ENCODE measurements at regions not wholly inside any gene's neighbourhood (a gene's known extent, or its start where the extent isn't known, plus 50 kb on each side); places are given as distances from the start of the nearest gene placed in this dataset.

DNA sequence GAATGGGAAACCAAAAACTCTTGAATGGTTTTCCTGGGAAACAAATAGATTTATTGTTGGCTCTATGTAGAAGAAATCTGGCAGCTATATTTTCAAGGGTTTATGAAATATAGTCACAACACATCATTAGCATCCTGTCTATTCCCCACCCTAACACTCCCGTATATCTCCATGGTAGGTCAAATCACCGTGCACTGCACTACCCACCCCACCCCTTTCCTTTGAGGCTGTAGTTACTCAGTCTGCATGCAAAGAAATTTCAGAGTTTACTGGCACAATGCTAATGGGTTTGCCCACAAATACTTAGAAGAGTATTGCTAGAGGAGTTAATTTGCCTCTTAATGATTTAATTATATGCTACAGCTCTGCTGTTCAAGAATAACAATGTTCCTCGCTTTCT, 329.1 kb upstream of the TSHZ2 start:
- H3K36me3 Mint-ChIP-seq (ENCODE audit: low read depth): no peaks in the 10 kb centered on the region
- no peak overlapping the region for H3K27ac Mint-ChIP-seq (ENCODE audit: unreplicated experiment)
- no peak for DNase-seq (ENCODE audit: low read depth, low spot score)
- no peaks in the 10 kb centered on the region for H3K27me3 Mint-ChIP-seq (ENCODE audit: low read depth)
- H3K4me1 Mint-ChIP-seq: no peaks in the 10 kb centered on the region
- H3K9me3 Mint-ChIP-seq: peaks cover 4% of the 10 kb centered on the region
- TF ChIP-seq, protein P1, sequence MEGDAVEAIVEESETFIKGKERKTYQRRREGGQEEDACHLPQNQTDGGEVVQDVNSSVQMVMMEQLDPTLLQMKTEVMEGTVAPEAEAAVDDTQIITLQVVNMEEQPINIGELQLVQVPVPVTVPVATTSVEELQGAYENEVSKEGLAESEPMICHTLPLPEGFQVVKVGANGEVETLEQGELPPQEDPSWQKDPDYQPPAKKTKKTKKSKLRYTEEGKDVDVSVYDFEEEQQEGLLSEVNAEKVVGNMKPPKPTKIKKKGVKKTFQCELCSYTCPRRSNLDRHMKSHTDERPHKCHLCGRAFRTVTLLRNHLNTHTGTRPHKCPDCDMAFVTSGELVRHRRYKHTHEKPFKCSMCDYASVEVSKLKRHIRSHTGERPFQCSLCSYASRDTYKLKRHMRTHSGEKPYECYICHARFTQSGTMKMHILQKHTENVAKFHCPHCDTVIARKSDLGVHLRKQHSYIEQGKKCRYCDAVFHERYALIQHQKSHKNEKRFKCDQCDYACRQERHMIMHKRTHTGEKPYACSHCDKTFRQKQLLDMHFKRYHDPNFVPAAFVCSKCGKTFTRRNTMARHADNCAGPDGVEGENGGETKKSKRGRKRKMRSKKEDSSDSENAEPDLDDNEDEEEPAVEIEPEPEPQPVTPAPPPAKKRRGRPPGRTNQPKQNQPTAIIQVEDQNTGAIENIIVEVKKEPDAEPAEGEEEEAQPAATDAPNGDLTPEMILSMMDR (conservative IDR thresholded peaks at IDR 0.05): no peak
- H3K4me3 Mint-ChIP-seq: no peak overlapping the region

DNA sequence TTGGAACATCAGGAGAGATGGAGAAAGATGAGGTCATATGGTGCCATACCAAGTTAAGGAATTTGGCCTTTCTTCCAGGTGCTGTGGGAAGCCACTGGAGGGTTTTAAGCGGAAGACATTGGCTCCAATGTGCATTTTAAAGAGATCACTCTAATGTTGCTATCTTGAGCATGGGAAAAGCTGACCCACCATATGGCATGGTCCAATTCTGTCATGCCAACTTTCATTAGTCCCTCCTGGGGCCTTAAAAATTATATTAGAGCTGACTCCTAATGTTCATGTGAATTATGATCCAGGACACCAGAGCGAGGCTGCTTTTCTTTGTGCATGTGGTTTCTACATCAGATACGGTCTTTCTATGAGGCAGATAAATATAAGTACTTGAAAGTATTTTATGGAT, 335.0 kb upstream of the TSHZ2 start:
- Mint-ChIP-seq H3K27me3 (ENCODE audit: low read depth) (no peaks in the 10 kb centered on the region), H3K36me3 (ENCODE audit: low read depth) (no peaks in the 10 kb centered on the region), H3K27ac (ENCODE audit: unreplicated experiment) (no peak overlapping the region), H3K9me3 (peaks cover 7% of the 10 kb centered on the region), H3K4me3 (no peak overlapping the region), H3K4me1 (no peaks in the 10 kb centered on the region)
- no peak for DNase-seq (ENCODE audit: low read depth, low spot score)
- TF ChIP-seq, protein P1 (conservative IDR thresholded peaks at IDR 0.05): no peak

DNA sequence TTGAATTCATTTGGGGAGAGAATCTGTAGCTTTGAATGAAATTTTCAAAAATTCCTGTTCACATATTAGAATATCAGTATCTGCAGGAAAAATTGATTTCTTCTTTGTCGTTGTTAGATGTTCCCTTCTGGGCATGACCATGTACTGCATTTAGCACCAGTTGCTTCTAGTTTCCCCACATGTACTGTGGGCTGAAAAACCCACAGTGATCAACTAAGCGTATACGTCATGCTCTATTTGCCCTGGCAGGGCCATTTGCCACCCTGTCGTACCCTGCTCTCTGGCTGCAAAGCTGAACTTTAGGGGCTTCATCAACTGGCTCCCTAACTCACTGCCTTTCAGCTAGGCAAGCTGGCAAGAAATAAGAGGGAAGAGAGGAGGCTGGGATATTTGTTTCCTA, 340.7 kb upstream of the TSHZ2 start:
- H3K9me3 Mint-ChIP-seq: peaks cover 3% of the 10 kb centered on the region

DNA sequence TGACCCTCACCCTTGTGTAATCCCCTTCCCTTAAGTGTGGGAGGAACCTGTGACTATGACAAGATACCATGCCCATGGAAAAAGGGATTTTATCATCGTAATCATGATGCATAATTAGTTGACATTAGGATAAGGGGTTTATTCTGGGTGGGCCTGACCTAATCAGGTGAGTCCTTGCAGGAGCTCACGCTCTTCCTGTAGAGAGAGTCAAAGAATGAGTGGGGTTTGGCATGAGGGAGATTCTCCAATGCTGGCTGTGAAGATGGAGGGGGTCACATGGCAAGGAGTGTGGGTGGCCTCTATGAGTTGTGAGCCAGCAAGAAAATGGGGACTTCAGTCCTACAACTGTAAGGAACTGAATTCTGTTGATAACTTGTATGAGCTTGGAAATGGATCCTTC, 342.0 kb upstream of the TSHZ2 start:
- no peaks in the 10 kb centered on the region for H3K36me3 Mint-ChIP-seq (ENCODE audit: low read depth)
- H3K27ac Mint-ChIP-seq (ENCODE audit: unreplicated experiment): no peak overlapping the region
- H3K4me3 Mint-ChIP-seq: no peak overlapping the region
- H3K27me3 Mint-ChIP-seq (ENCODE audit: low read depth): no peaks in the 10 kb centered on the region
- H3K9me3 Mint-ChIP-seq: peaks cover 3% of the 10 kb centered on the region
- H3K4me1 Mint-ChIP-seq: peaks cover 6% of the 10 kb centered on the region
- DNase-seq (ENCODE audit: low read depth, low spot score): no peak
- TF ChIP-seq, protein P1 (conservative IDR thresholded peaks at IDR 0.05): no peak

More for the DNA sequence above, 340.7 kb upstream of the TSHZ2 start:
- Mint-ChIP-seq H3K36me3 (ENCODE audit: low read depth) (no peaks in the 10 kb centered on the region), H3K4me1 (peaks cover 6% of the 10 kb centered on the region), H3K27ac (ENCODE audit: unreplicated experiment) (no peak overlapping the region), H3K4me3 (no peak overlapping the region), H3K27me3 (ENCODE audit: low read depth) (no peaks in the 10 kb centered on the region)
- TF ChIP-seq, protein P1 (conservative IDR thresholded peaks at IDR 0.05): no peak
- no peak for DNase-seq (ENCODE audit: low read depth, low spot score)

DNA sequence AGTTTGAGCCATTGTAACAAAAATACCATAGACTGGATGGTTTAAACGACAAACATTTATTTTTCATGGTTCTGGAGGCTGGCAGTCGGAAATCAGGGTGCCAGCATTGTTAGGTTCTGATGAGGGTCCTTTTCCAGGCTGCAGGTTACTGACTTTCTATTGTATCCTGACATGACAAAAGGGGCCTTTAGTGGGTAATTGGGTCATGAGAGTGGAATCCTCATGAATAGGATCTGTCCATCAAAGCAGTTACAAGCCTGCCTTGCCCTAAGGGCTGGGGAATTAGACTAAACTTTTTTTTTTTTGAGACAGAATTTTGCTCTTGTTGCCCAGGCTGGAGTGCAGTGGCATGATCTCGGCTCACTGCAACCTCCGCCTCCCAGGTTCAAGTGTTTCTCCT, 347.9 kb upstream of the TSHZ2 start:
- TF ChIP-seq, protein P1 (conservative IDR thresholded peaks at IDR 0.05): no peak
- Mint-ChIP-seq H3K36me3 (ENCODE audit: low read depth) (no peaks in the 10 kb centered on the region), H3K27me3 (ENCODE audit: low read depth) (peaks cover 4% of the 10 kb centered on the region), H3K4me3 (no peak overlapping the region), H3K9me3 (no peaks in the 10 kb centered on the region), H3K27ac (ENCODE audit: unreplicated experiment) (no peak overlapping the region), H3K4me1 (peaks cover 23% of the 10 kb centered on the region)
- no peak for DNase-seq (ENCODE audit: low read depth, low spot score)

DNA sequence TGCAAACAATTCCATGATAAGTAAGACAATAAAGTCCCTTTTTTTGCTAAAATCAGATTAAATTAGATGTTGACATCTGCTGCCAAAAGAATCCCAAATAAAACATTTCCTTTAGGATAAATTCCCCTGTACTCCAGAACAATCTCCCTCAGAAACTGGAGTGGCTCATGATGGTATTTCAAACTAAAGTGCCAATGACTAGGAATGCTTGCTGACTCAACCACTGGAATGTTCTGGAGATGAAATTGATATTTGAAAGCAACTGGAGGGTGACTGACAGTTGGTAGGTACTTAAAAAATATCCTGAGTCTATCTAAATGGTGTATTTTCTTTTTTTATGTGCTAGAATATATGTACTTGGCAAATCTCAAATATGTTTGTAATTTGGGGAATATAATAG, 350.1 kb upstream of the TSHZ2 start:
- peaks cover 30% of the 10 kb centered on the region for H3K4me1 Mint-ChIP-seq
- no peak overlapping the region for H3K27ac Mint-ChIP-seq (ENCODE audit: unreplicated experiment)
- H3K4me3 Mint-ChIP-seq: no peak overlapping the region

More for the DNA sequence above, 350.1 kb upstream of the TSHZ2 start:
- H3K36me3 Mint-ChIP-seq (ENCODE audit: low read depth): no peaks in the 10 kb centered on the region
- H3K9me3 Mint-ChIP-seq: no peaks in the 10 kb centered on the region
- peaks cover 4% of the 10 kb centered on the region for H3K27me3 Mint-ChIP-seq (ENCODE audit: low read depth)
- DNase-seq (ENCODE audit: low read depth, low spot score): no peak
- TF ChIP-seq, protein P1 (conservative IDR thresholded peaks at IDR 0.05): no peak

All from neural crest cell (in vitro differentiated cells).